ENCODE measurements at regions not wholly inside any gene's neighbourhood (a gene's known extent, or its start where the extent isn't known, plus 50 kb on each side); places are given as distances from the start of the nearest gene placed in this dataset.

GRCh38 chr1:157368363-157368762 lies 184.0 kb downstream of the FCRL5 start:
- H3K36me3 ChIP-seq: no peaks in the 10 kb centered on the region
- ATAC-seq: no peak
- H3K27ac ChIP-seq: no peak overlapping the region
- DNase-seq: no peak
- H3K27me3 ChIP-seq: no peaks in the 10 kb centered on the region
- intact Hi-C loops (cut with DNase I): loop anchor here in 2 of 3 donors (10.0 kb wide), 2 partner anchors 154 to 174 kb away; no protein-coding TSS in a partner anchor
- FAIRE-seq: no peak
- H3K4me3 ChIP-seq: no peak overlapping the region
- TF ChIP-seq CTCF (IDR thresholded peaks at IDR 0.05): no peak
- WGBS, 2 donors: 64 to 75% methylated on average over 2 of the region's 2 CpGs
- H3K9me3 ChIP-seq: no peaks in the 10 kb centered on the region
- no peaks in the 10 kb centered on the region for H3K4me1 ChIP-seq

GRCh38 chr1:157367870-157368269 lies 184.4 kb downstream of the FCRL5 start:
- intact Hi-C loops (cut with DNase I): loop anchor here in 2 of 3 donors (10.0 kb wide), 2 partner anchors 153 to 173 kb away; no protein-coding TSS in a partner anchor
- H3K27ac ChIP-seq: no peak overlapping the region
- ATAC-seq: no peak

GRCh38 chr1:157367091-157367739 lies 185.1 kb downstream of the FCRL5 start:
- Histone ChIP-seq H3K36me3 (no peaks in the 10 kb centered on the region), H3K9me3 (no peaks in the 10 kb centered on the region), H3K27ac (no peak overlapping the region), H3K27me3 (no peaks in the 10 kb centered on the region), H3K4me3 (no peak overlapping the region), H3K4me1 (no peaks in the 10 kb centered on the region)
- TF ChIP-seq CTCF (IDR thresholded peaks at IDR 0.05): no peak
- no peak for ATAC-seq
- intact Hi-C loops (cut with DNase I): loop anchor here in 2 of 3 donors (10.0 kb wide), 2 partner anchors 152 to 172 kb away; no protein-coding TSS in a partner anchor
- no peak for DNase-seq
- FAIRE-seq: no peak
- WGBS, 2 donors: 69 to 75% methylated on average over 3 of the region's 3 CpGs

More at GRCh38 chr1:157367870-157368269, 184.4 kb downstream of the FCRL5 start:
- Histone ChIP-seq H3K27me3 (no peaks in the 10 kb centered on the region), H3K9me3 (no peaks in the 10 kb centered on the region), H3K4me3 (no peak overlapping the region), H3K36me3 (no peaks in the 10 kb centered on the region), H3K4me1 (no peaks in the 10 kb centered on the region)
- FAIRE-seq (no peak), DNase-seq (no peak)
- no peak for TF ChIP-seq CTCF (IDR thresholded peaks at IDR 0.05)

GRCh38 chr1:157364612-157365011 lies 187.7 kb downstream of the FCRL5 start:
- TF ChIP-seq CTCF (IDR thresholded peaks at IDR 0.05): no peak
- DNase-seq: no peak
- FAIRE-seq: no peak
- no peaks in the 10 kb centered on the region for H3K4me1 ChIP-seq
- WGBS, 2 donors: 85 to 90% methylated on average over 3 of the region's 3 CpGs
- no peak for ATAC-seq
- no peak overlapping the region for H3K27ac ChIP-seq
- no peaks in the 10 kb centered on the region for H3K27me3 ChIP-seq
- H3K9me3 ChIP-seq: no peaks in the 10 kb centered on the region
- intact Hi-C loops (cut with DNase I): loop anchor here in 2 of 3 donors (10.0 kb wide), 2 partner anchors 150 to 170 kb away; no protein-coding TSS in a partner anchor
- H3K36me3 ChIP-seq: no peaks in the 10 kb centered on the region
- no peak overlapping the region for H3K4me3 ChIP-seq

- Histone ChIP-seq H3K9me3 (no peaks in the 10 kb centered on the region), H3K27ac (no peak overlapping the region), H3K27me3 (no peaks in the 10 kb centered on the region), H3K4me1 (no peaks in the 10 kb centered on the region), H3K4me3 (no peak overlapping the region), H3K36me3 (no peaks in the 10 kb centered on the region)
- peak; percentile 31 to 51 (median 50) for TF ChIP-seq CTCF (IDR thresholded peaks at IDR 0.05)
- peak; percentile 85 to 99 (median 94) for ATAC-seq
- 72 to 73% methylated on average over 7 of the region's 7 CpGs for WGBS, 2 donors
- intact Hi-C loops (cut with DNase I): loop anchor here in 2 of 3 donors (10.0 kb wide), 2 partner anchors 149 to 169 kb away; no protein-coding TSS in a partner anchor
- DNase-seq: peak in 5 of 6 donors; percentile 23 to 74 (median 50)
- FAIRE-seq: no peak
Measured at GRCh38 chr1:157363660-157364140, 188.6 kb downstream of the FCRL5 start.

All from pancreas (tissue), 10 donors.